GM12878 (cell line): ENCODE measurements at regions not wholly inside any gene's neighbourhood (a gene's known extent, or its start where the extent isn't known, plus 50 kb on each side); places are given as distances from the start of the nearest gene placed in this dataset.

Experiments used
- ATF2 ChIP-seq: IDR thresholded peaks from 2 replicates; pipeline ENCODE4 v1.6.1; 2012; ENCODE audit warnings: low read length, inconsistent platforms
- CHD1 ChIP-seq: IDR thresholded peaks from 2 replicates; pipeline ENCODE4 v1.6.1; 2012; ENCODE audit warnings: low read depth, low read length, improper control_type of control experiment
- CHD2 ChIP-seq: IDR thresholded peaks from 2 replicates; pipeline ENCODE4 v1.6.1; 2011; ENCODE audit warnings: low read depth, low read length, improper control_type of control experiment, borderline replicate concordance
- CTCF ChIP-seq, 3 experiments: IDR thresholded peaks in 2 of 3; conservative IDR thresholded peaks in 1 of 3; 2 replicates each; pipeline ENCODE4 v1.5.1; 2011; ENCODE audit warnings: low read depth in 3 of 3, low read length in 3 of 3, mild to moderate bottlenecking in 3 of 3, control low read depth in 2 of 3, moderate library complexity in 2 of 3, inconsistent platforms in 1 of 3, mixed read lengths in 1 of 3; ENCODE audit not compliant: control insufficient read depth in 2 of 3, insufficient read depth in 1 of 3; ENCODE audit errors: extremely low read depth in 1 of 3
- MEF2A ChIP-seq: IDR thresholded peaks from 2 replicates; pipeline ENCODE4 v1.6.1; 2011; ENCODE audit warnings: low read depth, mild to moderate bottlenecking, low read length, moderate library complexity; ENCODE audit not compliant: insufficient read depth
- MTA2 ChIP-seq: fragments of 450-650 bp; IDR thresholded peaks from 2 replicates; pipeline ENCODE4 v1.6.1; 2016; ENCODE audit warnings: low read depth, mild to moderate bottlenecking, moderate library complexity
- NBN ChIP-seq: fragments of 450-650 bp; IDR thresholded peaks from 2 replicates; pipeline ENCODE4 v1.6.1; 2016
- NFIC ChIP-seq: IDR thresholded peaks from 2 replicates; pipeline ENCODE4 v1.6.1; 2012; ENCODE audit warnings: low read depth, mild to moderate bottlenecking, inconsistent platforms, low read length, moderate library complexity
- POLR2A ChIP-seq: IDR thresholded peaks from 2 replicates; pipeline ENCODE4 v1.6.1; 2011; ENCODE audit warnings: low read depth, mild to moderate bottlenecking, low read length
- POLR2AphosphoS5 ChIP-seq: IDR thresholded peaks from 2 replicates; pipeline ENCODE4 v1.6.1; 2011; ENCODE audit warnings: mild to moderate bottlenecking, low read length, inconsistent platforms
- SREBF2 ChIP-seq: IDR thresholded peaks from 2 replicates; pipeline ENCODE4 v1.6.1; 2012; ENCODE audit warnings: mild to moderate bottlenecking, low read length
- ZBTB4 ChIP-seq: fragments of 450-650 bp; formaldehyde crosslinking; IDR thresholded peaks from 2 replicates; pipeline ENCODE4 v1.4.0; 2022; ENCODE audit warnings: mild to moderate bottlenecking, moderate library complexity

- TF ChIP-seq SREBF2 (no peak), MEF2A (no peak), POLR2A (no peak), CTCF (IDR thresholded peaks at IDR 0.05 in 2 of 3, conservative IDR thresholded peaks at IDR 0.05 in 1 of 3; ENCODE audit: control insufficient read depth in 2 of 3, extremely low read depth in 1 of 3, insufficient read depth in 1 of 3, low read depth in 3 of 3, low read length in 3 of 3) (no peak), NFIC (no peak), ATF2 (no peak), NBN (no peak), CHD1 (no peak), POLR2AphosphoS5 (no peak), MTA2 (no peak), ZBTB4 (no peak), CHD2 (no peak)
Observed at GRCh38 chr17:77723071-77723908, 235.2 kb upstream of the TNRC6C start.
